K562 (cell line): ENCODE measurements at regions not wholly inside any gene's neighbourhood (a gene's known extent, or its start where the extent isn't known, plus 50 kb on each side); places are given as distances from the start of the nearest gene placed in this dataset.
A peak's percentile ranks its signal among the peaks of the same experiment; 100 is the strongest.

ENCODE experiments used
- ATF7 ChIP-seq: fragments of 450-650 bp; IDR thresholded peaks from 2 replicates; pipeline ENCODE4 v1.7.1; 2014; ENCODE audit warnings: mild to moderate bottlenecking, moderate library complexity
- EGR1 ChIP-seq: fragments of 450-650 bp; conservative IDR thresholded peaks from 2 replicates; pipeline ENCODE4 v1.6.1; 2017; ENCODE audit warnings: mild to moderate bottlenecking
- FIP1L1 ChIP-seq: fragments of 200-400 bp; formaldehyde crosslinking; IDR thresholded peaks from 2 replicates; pipeline ENCODE4 v1.6.1; 2018; ENCODE audit warnings: mild to moderate bottlenecking, low read depth, low read length; ENCODE audit not compliant: poor library complexity, severe bottlenecking
- FOXK2 ChIP-seq, 2 experiments: fragments of 450-650 bp; IDR thresholded peaks in 1 of 2; conservative IDR thresholded peaks in 1 of 2; 2 replicates each; pipeline ENCODE4 v1.6.1; 2016; ENCODE audit warnings: low read depth in 2 of 2, mild to moderate bottlenecking in 1 of 2
- HNRNPK ChIP-seq: fragments of 200-400 bp; formaldehyde crosslinking; IDR thresholded peaks from one replicate; pipeline ENCODE4 v1.6.1; 2018; ENCODE audit warnings: mild to moderate bottlenecking, low read depth, low read length; ENCODE audit not compliant: poor library complexity, severe bottlenecking
- MAFF ChIP-seq: IDR thresholded peaks from 2 replicates; pipeline ENCODE4 v1.6.1; 2012; ENCODE audit warnings: low read length, improper control_type of control experiment
- PHF21A ChIP-seq: fragments of 450-650 bp; IDR thresholded peaks from 2 replicates; pipeline ENCODE4 v1.6.1; 2017; ENCODE audit warnings: low read depth, borderline replicate concordance
- SIN3B ChIP-seq: fragments of 450-650 bp; IDR thresholded peaks from 2 replicates; pipeline ENCODE4 v1.6.1; 2017; ENCODE audit warnings: low read depth, mild to moderate bottlenecking, moderate library complexity
- TCF7L2 ChIP-seq: fragments of 150-350 bp; IDR thresholded peaks from 2 replicates; pipeline ENCODE4 v1.6.1; 2016; ENCODE audit warnings: low read depth, mild to moderate bottlenecking, low read length, moderate library complexity
- U2AF2 ChIP-seq: fragments of 200-400 bp; formaldehyde crosslinking; optimal IDR thresholded peaks from 2 replicates; pipeline ENCODE3; 2017; ENCODE audit warnings: low read depth, mild to moderate bottlenecking, low read length
- ZBTB17 ChIP-seq: fragments of 450-650 bp; formaldehyde crosslinking; IDR thresholded peaks from 2 replicates; pipeline ENCODE4 v1.4.0; 2020; ENCODE audit warnings: mild to moderate bottlenecking
- TF ChIP-seq, protein P1 (sequence below): sonication (generic); formaldehyde crosslinking; IDR thresholded peaks from 2 replicates; pipeline ENCODE4 v1.8.0; 2022; ENCODE audit warnings: mild to moderate bottlenecking, missing genetic modification reagents
- TF ChIP-seq, protein P2 (sequence below): fragments of 200-400 bp; formaldehyde crosslinking; IDR thresholded peaks from 2 replicates; pipeline ENCODE4 v1.6.1; 2017; ENCODE audit warnings: mild to moderate bottlenecking, low read depth, low read length, moderate library complexity
- TF ChIP-seq, protein P3 (sequence below): fragments of 450-650 bp; IDR thresholded peaks from 2 replicates; pipeline ENCODE4 v1.6.1; 2017; ENCODE audit warnings: antibody characterized with exemption, mild to moderate bottlenecking
- TF ChIP-seq, protein P4 (sequence below): fragments of 250-450 bp; sonication (Bioruptor Pico); IDR thresholded peaks from 2 replicates; pipeline ENCODE4 v1.8.0; 2021; ENCODE audit warnings: mild to moderate bottlenecking, moderate library complexity

- no peak for TF ChIP-seq HNRNPK
- TF ChIP-seq, protein P1, sequence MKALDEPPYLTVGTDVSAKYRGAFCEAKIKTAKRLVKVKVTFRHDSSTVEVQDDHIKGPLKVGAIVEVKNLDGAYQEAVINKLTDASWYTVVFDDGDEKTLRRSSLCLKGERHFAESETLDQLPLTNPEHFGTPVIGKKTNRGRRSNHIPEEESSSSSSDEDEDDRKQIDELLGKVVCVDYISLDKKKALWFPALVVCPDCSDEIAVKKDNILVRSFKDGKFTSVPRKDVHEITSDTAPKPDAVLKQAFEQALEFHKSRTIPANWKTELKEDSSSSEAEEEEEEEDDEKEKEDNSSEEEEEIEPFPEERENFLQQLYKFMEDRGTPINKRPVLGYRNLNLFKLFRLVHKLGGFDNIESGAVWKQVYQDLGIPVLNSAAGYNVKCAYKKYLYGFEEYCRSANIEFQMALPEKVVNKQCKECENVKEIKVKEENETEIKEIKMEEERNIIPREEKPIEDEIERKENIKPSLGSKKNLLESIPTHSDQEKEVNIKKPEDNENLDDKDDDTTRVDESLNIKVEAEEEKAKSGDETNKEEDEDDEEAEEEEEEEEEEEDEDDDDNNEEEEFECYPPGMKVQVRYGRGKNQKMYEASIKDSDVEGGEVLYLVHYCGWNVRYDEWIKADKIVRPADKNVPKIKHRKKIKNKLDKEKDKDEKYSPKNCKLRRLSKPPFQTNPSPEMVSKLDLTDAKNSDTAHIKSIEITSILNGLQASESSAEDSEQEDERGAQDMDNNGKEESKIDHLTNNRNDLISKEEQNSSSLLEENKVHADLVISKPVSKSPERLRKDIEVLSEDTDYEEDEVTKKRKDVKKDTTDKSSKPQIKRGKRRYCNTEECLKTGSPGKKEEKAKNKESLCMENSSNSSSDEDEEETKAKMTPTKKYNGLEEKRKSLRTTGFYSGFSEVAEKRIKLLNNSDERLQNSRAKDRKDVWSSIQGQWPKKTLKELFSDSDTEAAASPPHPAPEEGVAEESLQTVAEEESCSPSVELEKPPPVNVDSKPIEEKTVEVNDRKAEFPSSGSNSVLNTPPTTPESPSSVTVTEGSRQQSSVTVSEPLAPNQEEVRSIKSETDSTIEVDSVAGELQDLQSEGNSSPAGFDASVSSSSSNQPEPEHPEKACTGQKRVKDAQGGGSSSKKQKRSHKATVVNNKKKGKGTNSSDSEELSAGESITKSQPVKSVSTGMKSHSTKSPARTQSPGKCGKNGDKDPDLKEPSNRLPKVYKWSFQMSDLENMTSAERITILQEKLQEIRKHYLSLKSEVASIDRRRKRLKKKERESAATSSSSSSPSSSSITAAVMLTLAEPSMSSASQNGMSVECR (CRISPR knock-in tag): no peak
- TF ChIP-seq ATF7: peak; percentile 97
- TF ChIP-seq, protein P2, sequence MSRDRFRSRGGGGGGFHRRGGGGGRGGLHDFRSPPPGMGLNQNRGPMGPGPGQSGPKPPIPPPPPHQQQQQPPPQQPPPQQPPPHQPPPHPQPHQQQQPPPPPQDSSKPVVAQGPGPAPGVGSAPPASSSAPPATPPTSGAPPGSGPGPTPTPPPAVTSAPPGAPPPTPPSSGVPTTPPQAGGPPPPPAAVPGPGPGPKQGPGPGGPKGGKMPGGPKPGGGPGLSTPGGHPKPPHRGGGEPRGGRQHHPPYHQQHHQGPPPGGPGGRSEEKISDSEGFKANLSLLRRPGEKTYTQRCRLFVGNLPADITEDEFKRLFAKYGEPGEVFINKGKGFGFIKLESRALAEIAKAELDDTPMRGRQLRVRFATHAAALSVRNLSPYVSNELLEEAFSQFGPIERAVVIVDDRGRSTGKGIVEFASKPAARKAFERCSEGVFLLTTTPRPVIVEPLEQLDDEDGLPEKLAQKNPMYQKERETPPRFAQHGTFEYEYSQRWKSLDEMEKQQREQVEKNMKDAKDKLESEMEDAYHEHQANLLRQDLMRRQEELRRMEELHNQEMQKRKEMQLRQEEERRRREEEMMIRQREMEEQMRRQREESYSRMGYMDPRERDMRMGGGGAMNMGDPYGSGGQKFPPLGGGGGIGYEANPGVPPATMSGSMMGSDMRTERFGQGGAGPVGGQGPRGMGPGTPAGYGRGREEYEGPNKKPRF: no peak
- TF ChIP-seq TCF7L2: no peak
- peak; percentile 97 for TF ChIP-seq EGR1
- no peak for TF ChIP-seq SIN3B
- TF ChIP-seq, protein P3, sequence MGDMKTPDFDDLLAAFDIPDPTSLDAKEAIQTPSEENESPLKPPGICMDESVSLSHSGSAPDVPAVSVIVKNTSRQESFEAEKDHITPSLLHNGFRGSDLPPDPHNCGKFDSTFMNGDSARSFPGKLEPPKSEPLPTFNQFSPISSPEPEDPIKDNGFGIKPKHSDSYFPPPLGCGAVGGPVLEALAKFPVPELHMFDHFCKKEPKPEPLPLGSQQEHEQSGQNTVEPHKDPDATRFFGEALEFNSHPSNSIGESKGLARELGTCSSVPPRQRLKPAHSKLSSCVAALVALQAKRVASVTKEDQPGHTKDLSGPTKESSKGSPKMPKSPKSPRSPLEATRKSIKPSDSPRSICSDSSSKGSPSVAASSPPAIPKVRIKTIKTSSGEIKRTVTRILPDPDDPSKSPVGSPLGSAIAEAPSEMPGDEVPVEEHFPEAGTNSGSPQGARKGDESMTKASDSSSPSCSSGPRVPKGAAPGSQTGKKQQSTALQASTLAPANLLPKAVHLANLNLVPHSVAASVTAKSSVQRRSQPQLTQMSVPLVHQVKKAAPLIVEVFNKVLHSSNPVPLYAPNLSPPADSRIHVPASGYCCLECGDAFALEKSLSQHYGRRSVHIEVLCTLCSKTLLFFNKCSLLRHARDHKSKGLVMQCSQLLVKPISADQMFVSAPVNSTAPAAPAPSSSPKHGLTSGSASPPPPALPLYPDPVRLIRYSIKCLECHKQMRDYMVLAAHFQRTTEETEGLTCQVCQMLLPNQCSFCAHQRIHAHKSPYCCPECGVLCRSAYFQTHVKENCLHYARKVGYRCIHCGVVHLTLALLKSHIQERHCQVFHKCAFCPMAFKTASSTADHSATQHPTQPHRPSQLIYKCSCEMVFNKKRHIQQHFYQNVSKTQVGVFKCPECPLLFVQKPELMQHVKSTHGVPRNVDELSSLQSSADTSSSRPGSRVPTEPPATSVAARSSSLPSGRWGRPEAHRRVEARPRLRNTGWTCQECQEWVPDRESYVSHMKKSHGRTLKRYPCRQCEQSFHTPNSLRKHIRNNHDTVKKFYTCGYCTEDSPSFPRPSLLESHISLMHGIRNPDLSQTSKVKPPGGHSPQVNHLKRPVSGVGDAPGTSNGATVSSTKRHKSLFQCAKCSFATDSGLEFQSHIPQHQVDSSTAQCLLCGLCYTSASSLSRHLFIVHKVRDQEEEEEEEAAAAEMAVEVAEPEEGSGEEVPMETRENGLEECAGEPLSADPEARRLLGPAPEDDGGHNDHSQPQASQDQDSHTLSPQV: peak; percentile 99
- no peak; the same call in 1 of the 2 replicates for TF ChIP-seq ZBTB17 (CRISPR knock-in tag)
- no peak for TF ChIP-seq U2AF2
- TF ChIP-seq, protein P4, sequence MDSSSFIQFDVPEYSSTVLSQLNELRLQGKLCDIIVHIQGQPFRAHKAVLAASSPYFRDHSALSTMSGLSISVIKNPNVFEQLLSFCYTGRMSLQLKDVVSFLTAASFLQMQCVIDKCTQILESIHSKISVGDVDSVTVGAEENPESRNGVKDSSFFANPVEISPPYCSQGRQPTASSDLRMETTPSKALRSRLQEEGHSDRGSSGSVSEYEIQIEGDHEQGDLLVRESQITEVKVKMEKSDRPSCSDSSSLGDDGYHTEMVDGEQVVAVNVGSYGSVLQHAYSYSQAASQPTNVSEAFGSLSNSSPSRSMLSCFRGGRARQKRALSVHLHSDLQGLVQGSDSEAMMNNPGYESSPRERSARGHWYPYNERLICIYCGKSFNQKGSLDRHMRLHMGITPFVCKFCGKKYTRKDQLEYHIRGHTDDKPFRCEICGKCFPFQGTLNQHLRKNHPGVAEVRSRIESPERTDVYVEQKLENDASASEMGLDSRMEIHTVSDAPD (CRISPR knock-in tag): no peak
- TF ChIP-seq FIP1L1: no peak
- peak; percentile 89 for TF ChIP-seq MAFF
- TF ChIP-seq FOXK2 (conservative IDR thresholded peaks at IDR 0.05 in 1 of 2, IDR thresholded peaks at IDR 0.05 in 1 of 2; ENCODE audit: low read depth in 2 of 2): peak; percentile 46 to 62; a peak in 2 of 4 replicates
- TF ChIP-seq PHF21A: no peak
Observed at GRCh38 chr3:128547368-128547987, 54.5 kb upstream of the GATA2 start (continued).
